ENCODE measurements at regions not wholly inside any gene's neighbourhood (a gene's known extent, or its start where the extent isn't known, plus 50 kb on each side); places are given as distances from the start of the nearest gene placed in this dataset.
"Not testable (repeated sequence)": the region's sequence is repeated elsewhere in the genome, so short reads cannot be mapped to it uniquely, and the experiment has no call there.

DNA sequence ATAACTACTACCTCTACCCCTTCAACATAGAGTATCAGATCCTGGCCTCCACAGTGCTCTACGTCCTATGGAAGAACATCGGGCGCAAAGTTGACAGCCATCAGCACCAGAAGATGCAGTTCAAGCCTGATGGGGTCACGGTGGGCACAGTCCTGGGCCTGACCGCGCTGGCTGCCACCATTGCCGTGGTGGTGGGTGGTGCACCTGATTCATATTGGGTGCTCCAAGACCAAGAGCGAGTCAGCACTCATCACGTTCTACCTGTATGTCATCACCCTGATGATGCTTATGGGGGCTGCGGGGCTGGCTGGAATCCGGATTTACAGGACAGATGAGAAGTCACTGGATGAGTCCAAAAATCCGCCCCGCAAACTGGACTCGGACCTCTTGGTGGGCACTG lies 846.4 kb downstream of the RPIA start:
- not testable (repeated sequence) for H3K4me3 ChIP-seq (ENCODE audit: low read length); DNase-seq (ENCODE audit: low read depth)

DNA sequence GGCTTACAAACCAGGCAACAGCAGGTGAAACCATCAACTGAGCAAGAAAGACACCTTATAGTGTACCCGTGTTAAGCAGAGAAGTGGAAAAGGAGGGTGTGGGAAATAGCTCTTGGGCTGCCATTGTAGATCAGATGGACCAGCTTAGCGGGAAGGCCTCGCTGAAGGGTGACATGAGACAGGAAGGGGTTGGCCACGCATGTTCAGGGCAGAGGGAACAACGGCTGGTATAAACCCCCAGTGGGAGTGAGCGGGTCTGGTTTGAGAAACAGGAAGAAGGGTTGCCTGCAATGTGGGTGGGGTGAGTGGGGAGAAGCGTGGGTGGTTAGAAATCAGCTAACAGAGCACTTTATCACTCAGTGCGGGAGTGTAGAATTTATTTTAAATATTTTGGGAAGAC lies 852.6 kb downstream of the RPIA start:
- DNase-seq (ENCODE audit: low read depth); H3K4me3 ChIP-seq (ENCODE audit: low read length): not testable (repeated sequence)

DNA sequence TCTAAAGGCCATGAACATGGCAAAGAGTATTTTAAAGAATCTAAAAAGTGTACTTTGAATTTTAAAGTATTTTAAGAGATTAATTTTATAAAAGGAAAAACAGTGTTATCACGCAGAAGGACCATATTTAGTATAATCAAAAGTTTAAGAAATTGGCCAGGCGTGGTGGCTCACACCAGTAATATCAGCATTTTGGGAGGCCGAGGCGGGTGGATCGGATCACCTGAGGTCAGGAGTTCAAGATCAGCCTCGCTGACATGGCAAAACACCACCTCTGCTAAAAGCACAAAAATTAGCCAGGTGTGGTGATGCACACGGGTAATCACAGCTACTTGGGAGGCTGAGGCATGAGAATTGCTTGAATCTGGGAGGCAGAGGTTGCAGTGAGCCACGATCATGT lies 887.7 kb downstream of the RPIA start:
- not testable (repeated sequence) for H3K4me3 ChIP-seq (ENCODE audit: low read length); DNase-seq (ENCODE audit: low read depth)

DNA sequence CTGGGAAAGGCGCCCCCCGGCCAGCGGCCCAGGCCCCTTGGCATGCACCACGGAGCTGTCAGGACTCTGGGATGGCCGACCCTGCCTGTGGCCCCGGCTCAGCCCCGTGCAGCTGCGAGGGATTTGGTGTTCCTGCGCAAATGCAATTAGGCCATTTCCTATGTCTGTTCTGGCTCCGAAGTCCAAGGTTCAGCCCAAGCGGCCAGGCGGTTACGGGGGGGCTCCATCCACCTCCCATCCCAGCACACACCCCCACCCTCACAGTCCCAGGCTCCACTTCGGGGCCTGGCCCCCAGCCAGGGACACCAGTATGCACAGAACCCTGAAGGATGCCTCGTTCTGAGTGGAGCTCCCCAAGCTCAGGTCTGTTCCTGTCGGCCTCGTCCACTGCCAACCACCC lies 891.3 kb downstream of the RPIA start:
- DNase-seq (ENCODE audit: low read depth); H3K4me3 ChIP-seq (ENCODE audit: low read length): not testable (repeated sequence)

- not testable (repeated sequence) for H3K4me3 ChIP-seq (ENCODE audit: low read length); DNase-seq (ENCODE audit: low read depth)
These were observed 892.6 kb downstream of the RPIA start for GRCh38 chr2:89584046-89584445.

DNA sequence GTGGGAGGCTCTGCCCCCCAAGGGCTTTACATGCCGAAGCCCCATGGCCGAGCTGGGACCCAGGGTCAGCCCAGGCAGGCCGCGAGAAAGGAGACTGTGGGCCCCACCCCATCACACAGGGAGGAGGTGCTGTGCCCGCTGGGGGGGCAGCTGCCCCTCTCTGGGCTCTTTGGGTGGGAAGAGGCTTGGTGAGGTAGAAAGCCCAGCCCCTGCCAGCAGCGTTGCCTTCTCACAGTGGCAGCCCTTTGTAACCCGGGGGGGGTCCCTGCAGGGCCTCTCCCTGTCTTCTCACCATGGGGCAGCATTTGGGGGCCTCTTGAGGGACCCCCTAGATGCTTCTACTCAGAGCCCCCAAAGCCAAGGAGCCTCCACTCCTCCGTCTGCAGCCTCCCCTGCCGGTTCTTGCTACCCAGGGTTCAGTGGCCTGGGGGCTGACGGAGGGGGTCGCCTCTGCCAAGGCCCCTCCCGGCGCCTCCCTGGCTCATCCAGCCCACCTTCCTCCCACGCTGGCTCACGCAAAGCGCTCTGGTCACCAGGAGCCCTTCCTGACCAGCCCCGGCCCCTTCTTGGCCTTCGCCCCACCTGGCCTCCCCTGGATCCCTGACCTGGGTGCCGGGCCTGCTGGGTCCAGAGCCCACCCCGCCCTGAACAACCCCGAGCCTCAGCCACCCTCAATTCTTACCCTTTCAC lies 893.5 kb downstream of the RPIA start:
- not testable (repeated sequence) for DNase-seq (ENCODE audit: low read depth)

GRCh38 chr2:89585558-89585920 lies 894.1 kb downstream of the RPIA start:
- peak; percentile 17 for DNase-seq (ENCODE audit: low read depth)
- peak overlapping the region; percentile 55 for H3K4me3 ChIP-seq (ENCODE audit: low read length)

More for the DNA sequence above, 893.5 kb downstream of the RPIA start:
- peak overlapping the region; percentile 52 for H3K4me3 ChIP-seq (ENCODE audit: low read length)

DNA sequence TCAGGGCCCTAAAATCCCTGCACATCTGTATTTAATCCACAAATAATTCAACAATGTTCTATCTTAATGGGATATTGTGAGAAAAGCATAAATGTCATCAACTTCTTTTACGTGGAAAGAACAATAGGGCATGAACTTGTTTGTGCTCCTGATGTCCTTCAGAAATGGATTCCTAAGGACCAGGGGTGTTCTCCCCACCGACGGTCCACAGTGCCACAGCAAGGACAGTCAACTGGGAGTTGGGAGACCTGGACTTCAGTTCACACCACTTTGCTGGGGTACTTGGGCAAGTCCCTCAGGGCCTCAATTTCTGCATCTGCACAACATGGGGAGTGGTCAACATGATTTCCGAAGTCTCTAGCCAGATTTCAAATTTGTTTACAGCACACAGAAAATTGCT lies 908.4 kb downstream of the RPIA start:
- DNase-seq (ENCODE audit: low read depth); H3K4me3 ChIP-seq (ENCODE audit: low read length): not testable (repeated sequence)

GRCh38 chr2:89606514-89606913 lies 915.0 kb downstream of the RPIA start:
- H3K4me3 ChIP-seq (ENCODE audit: low read length); DNase-seq (ENCODE audit: low read depth): not testable (repeated sequence)

GRCh38 chr2:89610207-89610926 lies 918.9 kb downstream of the RPIA start:
- not testable (repeated sequence) for DNase-seq (ENCODE audit: low read depth); H3K4me3 ChIP-seq (ENCODE audit: low read length)

DNA sequence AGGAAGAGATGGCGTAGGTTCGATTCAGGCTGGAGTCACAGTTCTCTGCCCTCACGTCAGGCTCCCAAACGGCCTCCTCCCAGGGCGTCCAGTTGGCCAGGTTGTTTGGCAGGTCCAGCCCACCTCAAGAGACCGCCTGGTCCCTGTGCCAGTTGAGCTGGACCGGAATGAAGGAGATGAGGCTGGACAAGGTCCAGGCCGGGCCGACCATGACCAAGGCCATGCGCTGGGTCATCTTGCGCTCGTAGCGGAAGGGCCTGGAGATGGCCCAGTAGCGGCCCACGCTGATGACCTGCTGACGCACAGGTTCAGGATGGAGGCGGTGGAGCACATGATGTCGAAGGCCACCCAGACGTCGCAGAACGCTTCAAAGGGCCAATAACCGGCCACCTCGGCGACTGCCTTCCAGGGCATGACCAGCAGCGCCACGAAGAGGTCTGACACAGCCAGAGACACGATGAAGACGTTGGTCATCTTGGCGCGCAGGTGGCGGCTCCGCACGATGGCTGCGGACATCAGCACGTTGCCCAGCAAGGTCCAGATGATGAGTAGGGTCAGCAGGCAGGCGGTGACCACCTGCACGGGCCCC lies 919.5 kb downstream of the RPIA start:
- H3K4me3 ChIP-seq (ENCODE audit: low read length); DNase-seq (ENCODE audit: low read depth): not testable (repeated sequence)

DNA sequence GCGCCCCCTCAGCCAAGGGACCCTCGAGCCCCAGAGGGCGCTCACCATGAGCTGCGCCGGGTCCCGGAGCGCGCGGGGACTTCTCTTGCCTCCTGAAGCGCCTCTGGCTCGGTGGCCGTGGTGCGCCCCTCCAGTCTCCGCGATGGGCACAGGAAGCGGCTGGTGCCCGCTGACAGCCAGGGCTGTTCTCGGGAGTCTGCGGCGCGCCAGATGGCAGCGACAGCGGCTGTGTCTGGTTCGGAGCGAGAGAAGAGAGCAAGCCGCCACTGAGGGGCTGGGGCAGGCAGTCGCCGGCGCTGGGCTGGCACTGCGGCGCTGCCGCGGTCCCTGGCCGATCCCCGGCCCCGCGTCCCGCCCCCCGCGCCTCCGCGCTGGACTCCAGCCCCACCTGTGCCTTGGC lies 920.2 kb downstream of the RPIA start:
- DNase-seq (ENCODE audit: low read depth); H3K4me3 ChIP-seq (ENCODE audit: low read length): not testable (repeated sequence)

DNA sequence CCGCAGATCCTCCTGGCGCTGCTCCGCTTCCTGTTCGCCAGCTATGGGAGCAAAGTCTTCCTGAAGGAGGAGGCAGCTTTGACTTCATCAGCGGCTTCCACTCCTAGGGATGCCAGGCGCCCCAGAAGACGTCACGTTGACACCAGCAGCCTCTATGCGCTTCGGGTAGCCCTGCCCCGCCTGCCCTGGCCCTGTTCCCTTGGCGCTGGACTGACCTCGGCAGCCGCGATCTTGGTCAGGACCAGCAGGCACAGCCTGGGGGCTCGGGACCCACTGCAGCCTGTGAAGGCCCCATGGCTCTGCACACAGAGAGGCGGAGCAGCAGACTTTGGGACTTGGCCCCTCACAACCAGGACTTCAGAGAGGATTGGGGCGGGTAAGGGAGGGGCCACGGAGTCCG lies 957.8 kb downstream of the RPIA start:
- not testable (repeated sequence) for DNase-seq (ENCODE audit: low read depth); H3K4me3 ChIP-seq (ENCODE audit: low read length)

- H3K4me3 ChIP-seq (ENCODE audit: low read length): not testable (repeated sequence)
These were observed 987.8 kb downstream of the RPIA start for GRCh38 chr2:89679254-89679653.

More at GRCh38 chr2:89679254-89679653, 987.8 kb downstream of the RPIA start:
- not testable (repeated sequence) for DNase-seq (ENCODE audit: low read depth)
